ENCODE measurements at regions not wholly inside any gene's neighbourhood (a gene's known extent, or its start where the extent isn't known, plus 50 kb on each side); places are given as distances from the start of the nearest gene placed in this dataset.
"Not testable (repeated sequence)": the region's sequence is repeated elsewhere in the genome, so short reads cannot be mapped to it uniquely, and the experiment has no call there.

DNA sequence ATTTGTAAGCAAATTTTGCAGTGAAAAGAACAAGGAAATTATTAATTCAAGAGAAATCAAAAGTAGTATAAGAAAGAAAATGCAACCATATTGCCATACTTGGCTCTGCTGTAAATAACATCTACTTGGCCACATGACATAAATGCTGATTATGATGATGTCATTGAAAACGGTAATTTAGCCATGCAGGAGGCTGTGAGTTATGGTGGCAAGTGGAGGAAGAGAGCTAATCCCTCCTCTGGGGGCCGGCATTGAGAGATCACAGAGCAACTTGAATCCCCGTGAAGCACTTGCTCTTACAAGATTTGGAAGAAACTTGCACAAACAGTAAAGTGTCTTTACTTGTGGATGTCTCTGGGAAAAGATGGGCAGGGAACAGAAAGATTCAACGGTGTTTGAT is 456.6 kb downstream of the PREX1 start:
- intact Hi-C loops (cut with micrococcal nuclease; ENCODE audit: unreplicated experiment), result no loop called here

DNA sequence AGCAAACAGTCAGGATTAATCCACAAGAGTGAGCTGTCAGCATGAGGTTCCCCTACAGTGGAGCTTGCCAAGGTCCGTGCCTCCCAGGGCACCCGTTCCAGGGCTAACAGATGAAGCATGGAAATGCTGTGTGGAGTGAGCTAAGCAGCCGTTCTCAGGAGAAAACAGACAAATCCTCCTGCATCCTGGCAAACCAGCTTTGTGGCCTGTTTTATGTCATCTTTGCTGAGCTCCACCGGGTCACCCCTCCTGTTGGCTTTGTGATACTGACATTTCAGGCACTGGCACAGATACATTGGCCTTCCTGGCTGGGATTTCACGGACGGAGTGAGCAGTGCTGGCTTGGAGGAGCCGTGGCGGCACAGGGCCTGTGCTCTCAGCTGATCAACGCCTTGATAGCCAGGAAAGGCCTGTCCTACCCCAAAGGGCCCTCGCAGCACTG is 459.2 kb downstream of the PREX1 start:
- H3K27ac ChIP-seq (ENCODE audit: low read depth, low read length, poor library complexity, severe bottlenecking); H3K9me3 ChIP-seq (ENCODE audit: low read depth, low read length, poor library complexity, severe bottlenecking); H3K4me1 ChIP-seq (ENCODE audit: insufficient read depth, low read length, poor library complexity, severe bottlenecking); H3K36me3 ChIP-seq (ENCODE audit: insufficient read depth, low read length, poor library complexity, severe bottlenecking); H3K27me3 ChIP-seq (replicated peaks; ENCODE audit: insufficient read depth, low read depth, low read length, poor library complexity); DNase-seq (ENCODE audit: low spot score); intact Hi-C loops (cut with micrococcal nuclease; ENCODE audit: unreplicated experiment); CTCF ChIA-PET; BruUV-seq (replicated peaks); POLR2A ChIA-PET (ENCODE audit: low non-redundant PET); H3K4me3 ChIP-seq (ENCODE audit: low read depth, low read length, poor library complexity, severe bottlenecking): not testable (repeated sequence)

More for the DNA sequence above, 456.6 kb downstream of the PREX1 start:
- H3K27me3 ChIP-seq (replicated peaks; ENCODE audit: insufficient read depth, low read depth, low read length, poor library complexity), result no peaks in the 10 kb centered on the region
- no peaks in the 10 kb centered on the region for H3K36me3 ChIP-seq (ENCODE audit: insufficient read depth, low read length, poor library complexity, severe bottlenecking)
- H3K27ac ChIP-seq (ENCODE audit: low read depth, low read length, poor library complexity, severe bottlenecking), result no peak overlapping the region
- no peak overlapping the region for H3K4me3 ChIP-seq (ENCODE audit: low read depth, low read length, poor library complexity, severe bottlenecking)
- no peak for TF ChIP-seq EZH2 (IDR thresholded peaks at IDR 0.05; ENCODE audit: borderline replicate concordance, low read depth, low read length, poor library complexity, severe bottlenecking)
- TF ChIP-seq, protein P1, sequence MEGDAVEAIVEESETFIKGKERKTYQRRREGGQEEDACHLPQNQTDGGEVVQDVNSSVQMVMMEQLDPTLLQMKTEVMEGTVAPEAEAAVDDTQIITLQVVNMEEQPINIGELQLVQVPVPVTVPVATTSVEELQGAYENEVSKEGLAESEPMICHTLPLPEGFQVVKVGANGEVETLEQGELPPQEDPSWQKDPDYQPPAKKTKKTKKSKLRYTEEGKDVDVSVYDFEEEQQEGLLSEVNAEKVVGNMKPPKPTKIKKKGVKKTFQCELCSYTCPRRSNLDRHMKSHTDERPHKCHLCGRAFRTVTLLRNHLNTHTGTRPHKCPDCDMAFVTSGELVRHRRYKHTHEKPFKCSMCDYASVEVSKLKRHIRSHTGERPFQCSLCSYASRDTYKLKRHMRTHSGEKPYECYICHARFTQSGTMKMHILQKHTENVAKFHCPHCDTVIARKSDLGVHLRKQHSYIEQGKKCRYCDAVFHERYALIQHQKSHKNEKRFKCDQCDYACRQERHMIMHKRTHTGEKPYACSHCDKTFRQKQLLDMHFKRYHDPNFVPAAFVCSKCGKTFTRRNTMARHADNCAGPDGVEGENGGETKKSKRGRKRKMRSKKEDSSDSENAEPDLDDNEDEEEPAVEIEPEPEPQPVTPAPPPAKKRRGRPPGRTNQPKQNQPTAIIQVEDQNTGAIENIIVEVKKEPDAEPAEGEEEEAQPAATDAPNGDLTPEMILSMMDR (conservative IDR thresholded peaks at IDR 0.05; ENCODE audit: low read depth, low read length), result no peak
- H3K4me1 ChIP-seq (ENCODE audit: insufficient read depth, low read length, poor library complexity, severe bottlenecking), result peaks cover 34% of the 10 kb centered on the region
- POLR2A ChIA-PET (ENCODE audit: low non-redundant PET), result no interaction called here
- no peaks in the 10 kb centered on the region for H3K9me3 ChIP-seq (ENCODE audit: low read depth, low read length, poor library complexity, severe bottlenecking)
- DNase-seq (ENCODE audit: low spot score), result peak; percentile 46
- CTCF ChIA-PET, result no interaction called here
- BruUV-seq (replicated peaks), result no TSS peak

DNA sequence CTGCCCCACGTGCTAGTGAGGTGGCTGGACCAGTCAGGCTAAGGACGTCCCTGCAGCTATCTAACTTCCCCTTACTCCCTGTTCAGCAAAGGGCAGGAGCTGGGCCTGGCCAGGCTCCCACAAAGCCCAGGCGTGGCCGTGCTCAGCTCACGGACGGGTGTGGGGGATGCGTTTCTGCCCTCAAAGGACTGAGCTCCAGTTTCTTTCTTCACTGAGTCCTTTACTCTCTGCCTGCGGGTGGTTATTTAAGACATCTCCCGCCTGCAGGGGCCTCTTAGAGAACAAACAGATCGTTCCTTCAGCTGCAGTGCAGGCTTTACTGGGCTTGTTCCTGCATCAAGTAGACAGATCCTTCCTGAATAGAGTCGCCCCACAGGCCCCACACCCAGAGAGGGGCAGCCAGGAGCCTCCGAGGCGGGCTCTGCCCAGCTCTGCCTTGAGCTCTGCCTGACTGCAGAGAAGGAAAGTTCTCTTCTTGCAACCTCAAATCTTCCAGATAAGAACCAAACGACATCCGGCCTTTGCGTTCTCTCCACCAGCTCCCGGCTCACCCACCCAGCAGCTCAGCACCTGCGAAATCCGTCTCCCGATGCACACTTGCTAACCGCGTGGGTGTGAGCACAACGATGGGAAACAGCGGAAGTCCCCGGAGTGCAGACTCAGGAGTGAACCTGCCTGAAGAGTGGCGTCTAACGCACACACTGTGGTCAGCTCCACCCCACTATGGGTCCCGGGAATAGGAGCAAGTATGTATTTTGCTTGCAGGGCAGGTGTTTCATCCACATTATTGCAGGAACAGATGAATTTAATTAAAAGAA is 460.0 kb downstream of the PREX1 start:
- H3K9me3 ChIP-seq (ENCODE audit: low read depth, low read length, poor library complexity, severe bottlenecking); POLR2A ChIA-PET (ENCODE audit: low non-redundant PET); CTCF ChIA-PET; H3K4me3 ChIP-seq (ENCODE audit: low read depth, low read length, poor library complexity, severe bottlenecking); intact Hi-C loops (cut with micrococcal nuclease; ENCODE audit: unreplicated experiment); BruUV-seq (replicated peaks); H3K4me1 ChIP-seq (ENCODE audit: insufficient read depth, low read length, poor library complexity, severe bottlenecking); H3K27me3 ChIP-seq (replicated peaks; ENCODE audit: insufficient read depth, low read depth, low read length, poor library complexity); H3K36me3 ChIP-seq (ENCODE audit: insufficient read depth, low read length, poor library complexity, severe bottlenecking); H3K27ac ChIP-seq (ENCODE audit: low read depth, low read length, poor library complexity, severe bottlenecking): not testable (repeated sequence)
- peak; percentile 26 for DNase-seq (ENCODE audit: low spot score)

DNA sequence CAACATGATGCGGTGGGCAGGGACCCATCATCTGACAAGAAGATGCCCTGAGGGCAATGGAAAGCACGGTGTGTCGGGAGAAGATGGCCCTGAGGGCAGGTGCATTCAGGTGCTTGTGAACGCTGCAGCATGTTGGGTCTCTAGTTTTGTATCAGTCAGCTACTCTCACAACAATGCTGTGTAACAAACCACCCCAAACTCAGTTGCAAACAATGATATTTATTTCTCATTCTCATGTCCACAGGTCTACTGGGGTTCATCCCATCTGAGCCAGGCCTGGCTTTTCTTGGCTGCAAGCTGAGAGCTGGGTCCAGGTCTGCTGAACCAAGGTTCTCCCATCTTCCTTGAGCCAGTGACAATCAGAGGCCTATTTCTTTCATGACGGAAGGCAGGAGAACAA is 461.6 kb downstream of the PREX1 start:
- Histone ChIP-seq H3K27me3 (replicated peaks; ENCODE audit: insufficient read depth, low read depth, low read length, poor library complexity) (no peaks in the 10 kb centered on the region), H3K4me3 (ENCODE audit: low read depth, low read length, poor library complexity, severe bottlenecking) (no peak overlapping the region), H3K4me1 (ENCODE audit: insufficient read depth, low read length, poor library complexity, severe bottlenecking) (peaks cover 7% of the 10 kb centered on the region), H3K36me3 (ENCODE audit: insufficient read depth, low read length, poor library complexity, severe bottlenecking) (no peaks in the 10 kb centered on the region), H3K9me3 (ENCODE audit: low read depth, low read length, poor library complexity, severe bottlenecking) (no peaks in the 10 kb centered on the region), H3K27ac (ENCODE audit: low read depth, low read length, poor library complexity, severe bottlenecking) (no peak overlapping the region)
- DNase-seq (ENCODE audit: low spot score), result no peak
- POLR2A ChIA-PET (ENCODE audit: low non-redundant PET), result no interaction called here
- TF ChIP-seq EZH2 (IDR thresholded peaks at IDR 0.05; ENCODE audit: borderline replicate concordance, low read depth, low read length, poor library complexity, severe bottlenecking), result no peak
- TF ChIP-seq, protein P1 (conservative IDR thresholded peaks at IDR 0.05; ENCODE audit: low read depth, low read length), result no peak
- intact Hi-C loops (cut with micrococcal nuclease; ENCODE audit: unreplicated experiment), result no loop called here
- no TSS peak for BruUV-seq (replicated peaks)
- CTCF ChIA-PET, result no interaction called here

Data from A673 (cell line).